ENCODE measurements at regions not wholly inside any gene's neighbourhood (a gene's known extent, or its start where the extent isn't known, plus 50 kb on each side); places are given as distances from the start of the nearest gene placed in this dataset.

DNA sequence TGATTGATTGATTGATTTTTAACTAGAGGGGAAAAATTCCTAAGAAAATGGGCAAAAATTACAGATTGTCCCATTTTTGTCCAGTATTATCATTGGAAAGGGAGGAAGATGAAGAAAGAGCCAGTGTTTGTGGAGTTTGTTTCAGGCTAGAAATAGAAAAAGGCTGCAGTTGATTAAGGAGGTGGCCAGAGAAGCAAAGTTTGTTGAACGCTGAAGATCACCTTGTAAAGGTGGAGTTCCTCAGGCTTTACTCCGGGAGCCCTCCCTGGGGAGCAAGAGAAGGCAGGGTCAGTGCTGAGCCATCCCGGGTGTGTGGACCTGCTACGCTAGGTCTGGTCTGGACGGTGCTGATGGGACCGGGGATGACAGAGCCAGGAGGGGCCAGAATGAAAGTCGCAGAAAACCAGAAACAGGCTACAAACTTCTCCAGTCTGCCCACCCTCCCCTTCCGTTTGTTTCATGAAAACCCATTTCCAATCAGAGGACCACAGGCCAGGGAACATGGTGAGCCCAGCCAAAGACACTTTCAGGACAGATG lies 222.6 kb upstream of the FOXF1 start:
- Histone ChIP-seq H3K14ac (ENCODE audit: low read length) (no peak overlapping the region), H3K9ac (ENCODE audit: low read depth, low read length, poor library complexity) (no peak overlapping the region), H3K27ac (replicated peaks; ENCODE audit: low read length) (no peak overlapping the region), H3K4ac (ENCODE audit: low read length) (no peak overlapping the region), H2BK5ac (ENCODE audit: low read length) (no peak overlapping the region), H2AFZ (ENCODE audit: low read length) (no peak overlapping the region), H2BK15ac (ENCODE audit: low read length) (no peak overlapping the region), H2BK120ac (ENCODE audit: low read depth, low read length) (no peak overlapping the region), H3K4me1 (ENCODE audit: control insufficient read depth in 2 of 2, insufficient read depth in 1 of 2, low read depth in 1 of 2, low read length in 2 of 2) (peaks cover 0 to 2% of the 10 kb centered on the region in 2 donors), H3K18ac (ENCODE audit: low read length) (no peak overlapping the region), H3K27me3 (ENCODE audit: control insufficient read depth in 3 of 3, insufficient read depth in 3 of 3, low read depth in 1 of 3, low read length in 3 of 3) (peaks cover 38 to 95% (median 75%) of the 10 kb centered on the region in 3 experiments), H3K4me2 (ENCODE audit: insufficient read depth, low read length, poor library complexity, severe bottlenecking) (no peak overlapping the region), H2AK5ac (ENCODE audit: low read depth, low read length) (no peak overlapping the region), H4K91ac (ENCODE audit: low read depth, low read length, poor library complexity) (no peak overlapping the region), H3K9me3 (replicated peaks in 1 of 2; ENCODE audit: control insufficient read depth in 2 of 2, insufficient read depth in 1 of 2, low read depth in 1 of 2, low read length in 2 of 2) (peaks cover 0 to 2% of the 10 kb centered on the region in 2 donors), H2BK12ac (ENCODE audit: low read length) (no peak overlapping the region), H3K23ac (ENCODE audit: low read depth, low read length, poor library complexity) (no peak overlapping the region), H4K8ac (ENCODE audit: low read depth, low read length) (no peak overlapping the region), H3K79me1 (ENCODE audit: low read depth, low read length) (no peaks in the 10 kb centered on the region), H3K4me3 (ENCODE audit: low read length in 2 of 2) (no peak overlapping the region), H3K36me3 (replicated peaks in 1 of 2; ENCODE audit: control insufficient read depth in 2 of 2, insufficient read depth in 2 of 2, low read length in 2 of 2) (no peaks in the 10 kb centered on the region)
- no peak for DNase-seq (ENCODE audit: low spot score)
- WGBS, 2 donors (ENCODE audit: extremely low coverage in 2 of 2, insufficient read length in 2 of 2, insufficient replicate concordance in 1 of 2): no CpG with 5 or more reads among the region's 8 CpGs

DNA sequence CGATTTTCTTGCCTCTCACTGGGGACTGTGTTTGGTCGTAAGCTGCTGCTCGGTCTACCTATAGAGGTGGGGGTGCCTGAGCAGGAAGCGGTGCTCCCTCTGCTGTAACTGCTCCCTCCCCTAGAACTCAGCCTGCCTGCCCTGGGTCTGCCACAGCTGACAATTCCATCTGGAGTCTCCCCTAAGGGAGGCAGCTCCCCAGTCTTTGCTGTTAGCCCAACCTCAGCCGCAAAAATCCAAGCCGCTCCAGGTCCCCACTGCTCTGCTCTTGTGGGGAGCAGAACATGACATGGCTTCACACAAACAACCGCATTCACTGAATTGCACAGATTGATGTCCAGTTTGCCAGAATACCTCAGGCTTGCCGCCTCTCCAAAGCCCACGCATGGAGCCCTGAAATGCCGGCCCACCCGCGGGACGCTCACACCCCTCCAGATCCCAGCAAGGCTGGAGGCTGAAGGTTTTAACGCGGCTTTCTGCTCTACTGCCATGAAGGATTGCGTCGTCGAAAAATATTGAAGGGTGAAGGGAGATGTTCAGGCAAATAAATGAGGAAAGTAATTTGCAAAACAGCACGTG lies 221.5 kb upstream of the FOXF1 start:
- Histone ChIP-seq H4K8ac (ENCODE audit: low read depth, low read length) (no peak overlapping the region), H2BK120ac (ENCODE audit: low read depth, low read length) (no peak overlapping the region), H3K14ac (ENCODE audit: low read length) (no peak overlapping the region), H2BK12ac (ENCODE audit: low read length) (no peak overlapping the region), H2AK5ac (ENCODE audit: low read depth, low read length) (no peak overlapping the region), H3K27ac (replicated peaks; ENCODE audit: low read length) (no peak overlapping the region), H4K91ac (ENCODE audit: low read depth, low read length, poor library complexity) (no peak overlapping the region), H3K23ac (ENCODE audit: low read depth, low read length, poor library complexity) (no peak overlapping the region), H3K36me3 (replicated peaks in 1 of 2; ENCODE audit: control insufficient read depth in 2 of 2, insufficient read depth in 2 of 2, low read length in 2 of 2) (no peaks in the 10 kb centered on the region), H3K4ac (ENCODE audit: low read length) (no peak overlapping the region), H3K4me2 (ENCODE audit: insufficient read depth, low read length, poor library complexity, severe bottlenecking) (no peak overlapping the region), H3K9me3 (replicated peaks in 1 of 2; ENCODE audit: control insufficient read depth in 2 of 2, insufficient read depth in 1 of 2, low read depth in 1 of 2, low read length in 2 of 2) (peaks cover 0 to 2% of the 10 kb centered on the region in 2 donors), H2BK5ac (ENCODE audit: low read length) (no peak overlapping the region), H3K4me1 (ENCODE audit: control insufficient read depth in 2 of 2, insufficient read depth in 1 of 2, low read depth in 1 of 2, low read length in 2 of 2) (peaks cover 0 to 2% of the 10 kb centered on the region in 2 donors), H3K9ac (ENCODE audit: low read depth, low read length, poor library complexity) (no peak overlapping the region), H3K27me3 (ENCODE audit: control insufficient read depth in 3 of 3, insufficient read depth in 3 of 3, low read depth in 1 of 3, low read length in 3 of 3) (peaks cover 38 to 98% (median 75%) of the 10 kb centered on the region in 3 experiments), H3K18ac (ENCODE audit: low read length) (no peak overlapping the region), H2BK15ac (ENCODE audit: low read length) (no peak overlapping the region), H3K4me3 (ENCODE audit: low read length in 2 of 2) (no peak overlapping the region), H3K79me1 (ENCODE audit: low read depth, low read length) (no peaks in the 10 kb centered on the region), H2AFZ (ENCODE audit: low read length) (no peak overlapping the region)
- no CpG with 5 or more reads among the region's 19 CpGs for whole genome bisulfite sequencing, 2 donors (ENCODE audit: extremely low coverage in 2 of 2, insufficient read length in 2 of 2, insufficient replicate concordance in 1 of 2)
- no peak for DNase-seq (ENCODE audit: low spot score)

DNA sequence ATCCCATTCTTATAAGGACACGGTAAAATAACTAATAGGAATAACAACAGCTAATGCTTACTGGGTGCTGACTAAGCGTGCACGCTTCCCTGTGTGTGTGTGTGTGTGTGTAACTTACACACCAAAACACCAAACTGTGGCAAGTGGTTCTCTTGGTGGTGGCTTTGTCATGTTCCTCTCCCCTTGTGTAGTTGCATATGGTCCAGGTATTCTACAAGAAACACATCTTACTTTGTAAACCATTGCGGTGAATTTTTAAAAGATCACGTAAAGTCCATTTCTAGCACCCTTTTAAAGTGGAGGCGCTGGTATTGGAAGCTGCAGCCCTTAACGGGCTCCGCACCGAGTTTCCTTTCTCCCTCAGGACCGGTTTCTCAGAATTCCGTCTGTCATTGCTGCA lies 221.0 kb upstream of the FOXF1 start:
- H3K27ac ChIP-seq (replicated peaks; ENCODE audit: low read length): no peak overlapping the region
- H2BK12ac ChIP-seq (ENCODE audit: low read length): no peak overlapping the region
- H3K4ac ChIP-seq (ENCODE audit: low read length): no peak overlapping the region
- no peak overlapping the region for H3K18ac ChIP-seq (ENCODE audit: low read length)
- H4K91ac ChIP-seq (ENCODE audit: low read depth, low read length, poor library complexity): no peak overlapping the region
- no peak overlapping the region for H2BK5ac ChIP-seq (ENCODE audit: low read length)
- H3K4me1 ChIP-seq (ENCODE audit: control insufficient read depth in 2 of 2, insufficient read depth in 1 of 2, low read depth in 1 of 2, low read length in 2 of 2): peaks cover 0 to 2% of the 10 kb centered on the region in 2 donors
- no peak overlapping the region for H2BK15ac ChIP-seq (ENCODE audit: low read length)
- no peak overlapping the region for H3K4me2 ChIP-seq (ENCODE audit: insufficient read depth, low read length, poor library complexity, severe bottlenecking)
- no peak overlapping the region for H3K23ac ChIP-seq (ENCODE audit: low read depth, low read length, poor library complexity)
- no peak overlapping the region for H2BK120ac ChIP-seq (ENCODE audit: low read depth, low read length)
- no peak overlapping the region for H2AFZ ChIP-seq (ENCODE audit: low read length)
- peaks cover 0 to 2% of the 10 kb centered on the region in 2 donors for H3K9me3 ChIP-seq (replicated peaks in 1 of 2; ENCODE audit: control insufficient read depth in 2 of 2, insufficient read depth in 1 of 2, low read depth in 1 of 2, low read length in 2 of 2)
- no peak overlapping the region for H3K14ac ChIP-seq (ENCODE audit: low read length)
- no peak for DNase-seq (ENCODE audit: low spot score)
- WGBS, 2 donors (ENCODE audit: extremely low coverage in 2 of 2, insufficient read length in 2 of 2, insufficient replicate concordance in 1 of 2): no CpG with 5 or more reads among the region's 11 CpGs
- no peaks in the 10 kb centered on the region for H3K79me1 ChIP-seq (ENCODE audit: low read depth, low read length)
- H2AK5ac ChIP-seq (ENCODE audit: low read depth, low read length): no peak overlapping the region
- no peak overlapping the region for H3K4me3 ChIP-seq (ENCODE audit: low read length in 2 of 2)
- no peak overlapping the region for H3K9ac ChIP-seq (ENCODE audit: low read depth, low read length, poor library complexity)
- H4K8ac ChIP-seq (ENCODE audit: low read depth, low read length): no peak overlapping the region
- peaks cover 38 to 96% (median 73%) of the 10 kb centered on the region in 3 experiments for H3K27me3 ChIP-seq (ENCODE audit: control insufficient read depth in 3 of 3, insufficient read depth in 3 of 3, low read depth in 1 of 3, low read length in 3 of 3)
- H3K36me3 ChIP-seq (replicated peaks in 1 of 2; ENCODE audit: control insufficient read depth in 2 of 2, insufficient read depth in 2 of 2, low read length in 2 of 2): no peaks in the 10 kb centered on the region

- Histone ChIP-seq H2AFZ (ENCODE audit: low read length) (no peak overlapping the region), H2BK120ac (ENCODE audit: low read depth, low read length) (no peak overlapping the region), H3K18ac (ENCODE audit: low read length) (no peak overlapping the region), H3K9me3 (replicated peaks in 1 of 2; ENCODE audit: control insufficient read depth in 2 of 2, insufficient read depth in 1 of 2, low read depth in 1 of 2, low read length in 2 of 2) (peaks cover 0 to 2% of the 10 kb centered on the region in 2 donors), H3K23ac (ENCODE audit: low read depth, low read length, poor library complexity) (peak overlapping the region; percentile 19), H3K4ac (ENCODE audit: low read length) (no peak overlapping the region), H2BK15ac (ENCODE audit: low read length) (no peak overlapping the region), H3K27ac (replicated peaks; ENCODE audit: low read length) (no peak overlapping the region), H2AK5ac (ENCODE audit: low read depth, low read length) (no peak overlapping the region), H3K9ac (ENCODE audit: low read depth, low read length, poor library complexity) (no peak overlapping the region), H2BK12ac (ENCODE audit: low read length) (no peak overlapping the region), H4K8ac (ENCODE audit: low read depth, low read length) (no peak overlapping the region), H2BK5ac (ENCODE audit: low read length) (no peak overlapping the region), H3K4me3 (ENCODE audit: low read length in 2 of 2) (no peak overlapping the region), H3K36me3 (replicated peaks in 1 of 2; ENCODE audit: control insufficient read depth in 2 of 2, insufficient read depth in 2 of 2, low read length in 2 of 2) (no peaks in the 10 kb centered on the region), H3K4me2 (ENCODE audit: insufficient read depth, low read length, poor library complexity, severe bottlenecking) (no peak overlapping the region), H4K91ac (ENCODE audit: low read depth, low read length, poor library complexity) (no peak overlapping the region), H3K14ac (ENCODE audit: low read length) (no peak overlapping the region), H3K27me3 (ENCODE audit: control insufficient read depth in 3 of 3, insufficient read depth in 3 of 3, low read depth in 1 of 3, low read length in 3 of 3) (peaks cover 38 to 95% (median 67%) of the 10 kb centered on the region in 3 experiments), H3K4me1 (ENCODE audit: control insufficient read depth in 2 of 2, insufficient read depth in 1 of 2, low read depth in 1 of 2, low read length in 2 of 2) (peaks cover 0 to 2% of the 10 kb centered on the region in 2 donors), H3K79me1 (ENCODE audit: low read depth, low read length) (no peaks in the 10 kb centered on the region)
- no peak for DNase-seq (ENCODE audit: low spot score)
- no CpG with 5 or more reads among the region's 2 CpGs for WGBS, 2 donors (ENCODE audit: extremely low coverage in 2 of 2, insufficient read length in 2 of 2, insufficient replicate concordance in 1 of 2)
Observed at GRCh38 chr16:86289907-86290306, 220.4 kb upstream of the FOXF1 start.
